ENCODE measurements at regions not wholly inside any gene's neighbourhood (a gene's known extent, or its start where the extent isn't known, plus 50 kb on each side); places are given as distances from the start of the nearest gene placed in this dataset.
"Not testable (repeated sequence)": the region's sequence is repeated elsewhere in the genome, so short reads cannot be mapped to it uniquely, and the experiment has no call there.

DNA sequence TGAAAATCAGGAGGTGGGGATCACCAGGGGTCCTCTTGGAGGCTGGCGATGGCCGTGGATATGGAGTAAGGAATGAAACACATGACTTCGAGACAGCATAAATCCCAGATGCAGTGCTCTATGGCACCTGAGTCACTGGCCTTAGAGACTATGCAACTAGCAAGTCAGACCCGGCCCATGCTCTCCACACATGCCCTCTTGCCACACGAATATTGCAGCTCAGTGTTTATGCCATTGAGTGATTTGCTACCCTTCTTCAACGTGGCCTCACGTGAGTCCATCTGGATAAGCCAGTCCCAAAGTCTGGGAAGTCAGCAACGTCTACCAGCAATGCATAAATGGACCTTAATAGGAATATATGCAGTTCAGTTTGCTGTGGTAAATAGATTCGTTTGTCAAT is 466.3 kb downstream of the CD83 start:
- intact Hi-C loops (cut with micrococcal nuclease) = no loop called here

GRCh38 chr6:14584450-14584849 is 466.9 kb downstream of the CD83 start:
- intact Hi-C loops (cut with micrococcal nuclease) = no loop called here

DNA sequence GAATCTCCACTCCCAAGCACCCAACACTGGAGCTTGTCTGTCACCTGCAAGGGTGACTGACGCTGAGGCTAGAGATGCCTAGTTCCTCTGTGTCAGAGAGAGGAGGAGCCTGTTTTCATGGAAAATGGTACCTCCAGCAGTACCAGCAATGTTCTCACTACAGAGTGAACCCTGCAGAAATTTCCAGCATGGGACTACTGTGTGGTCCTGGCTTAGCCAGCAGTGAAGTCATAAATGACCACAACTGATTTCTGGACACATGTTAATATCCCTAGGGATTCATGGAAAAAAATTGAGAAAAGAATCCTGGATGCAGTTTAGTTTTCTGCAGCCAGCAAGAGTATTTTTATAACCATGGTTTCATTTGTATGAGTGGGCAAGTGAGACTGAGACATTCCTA is 468.1 kb downstream of the CD83 start:
- intact Hi-C loops (cut with micrococcal nuclease) = no loop called here

DNA sequence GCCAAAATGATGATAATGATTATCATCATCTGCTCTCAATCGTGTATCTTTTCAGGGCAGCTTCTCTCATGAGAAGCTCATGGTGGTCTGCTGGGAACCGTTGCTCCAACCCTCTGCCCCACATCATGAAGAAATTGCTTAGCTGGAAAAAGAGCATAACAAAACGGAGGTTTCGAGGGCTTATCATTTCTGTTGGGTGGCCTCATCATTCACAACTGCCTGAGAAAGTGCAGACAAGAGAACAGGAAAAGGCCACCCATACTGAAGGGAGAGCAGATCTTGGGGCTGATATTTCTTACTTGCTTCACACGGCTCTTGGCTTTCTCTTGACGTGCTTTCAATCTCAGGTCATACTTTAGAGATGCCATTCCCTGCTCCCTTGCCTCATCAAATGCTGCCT is 471.6 kb downstream of the CD83 start:
- intact Hi-C loops (cut with micrococcal nuclease) = no loop called here

DNA sequence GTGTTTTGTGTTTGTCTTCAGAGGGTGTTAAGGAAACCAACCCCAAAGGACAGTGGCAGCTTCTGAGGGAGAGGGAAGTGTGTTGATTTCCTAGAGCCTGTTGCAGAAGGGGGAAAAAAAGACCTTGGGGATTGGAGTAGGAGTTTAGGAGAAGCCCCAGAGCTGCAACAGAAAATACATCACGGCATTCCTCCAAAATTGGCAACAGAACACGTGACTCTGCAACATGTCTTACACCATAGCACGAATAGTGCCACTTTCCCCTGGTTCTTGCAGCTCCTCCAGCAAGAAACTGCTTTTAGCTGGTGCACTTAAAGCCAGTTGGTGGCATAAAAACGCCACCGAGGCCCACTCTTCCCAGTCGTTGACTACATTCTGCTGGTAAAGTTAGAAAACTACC is 473.0 kb downstream of the CD83 start:
- intact Hi-C loops (cut with micrococcal nuclease) = no loop called here

DNA sequence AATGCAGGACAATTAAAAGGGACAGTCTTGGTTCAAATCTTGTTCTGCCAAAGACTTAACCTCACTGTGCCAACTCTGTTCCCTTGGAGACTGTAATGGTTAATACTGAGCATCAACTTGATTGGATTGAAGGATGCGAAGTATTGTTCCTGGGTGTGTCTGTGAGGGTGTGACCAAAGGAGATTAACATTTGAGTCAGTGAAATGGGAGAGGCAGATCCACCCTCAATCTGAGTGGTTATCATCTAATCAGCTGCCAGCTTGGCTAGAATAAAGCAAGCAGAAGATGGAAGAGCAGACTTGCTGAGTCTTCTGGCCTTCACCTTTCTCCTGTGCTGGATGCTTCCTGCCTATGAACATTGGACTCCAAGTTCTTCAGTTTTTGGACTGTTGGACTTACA is 474.4 kb downstream of the CD83 start:
- intact Hi-C loops (cut with micrococcal nuclease) = no loop called here

DNA sequence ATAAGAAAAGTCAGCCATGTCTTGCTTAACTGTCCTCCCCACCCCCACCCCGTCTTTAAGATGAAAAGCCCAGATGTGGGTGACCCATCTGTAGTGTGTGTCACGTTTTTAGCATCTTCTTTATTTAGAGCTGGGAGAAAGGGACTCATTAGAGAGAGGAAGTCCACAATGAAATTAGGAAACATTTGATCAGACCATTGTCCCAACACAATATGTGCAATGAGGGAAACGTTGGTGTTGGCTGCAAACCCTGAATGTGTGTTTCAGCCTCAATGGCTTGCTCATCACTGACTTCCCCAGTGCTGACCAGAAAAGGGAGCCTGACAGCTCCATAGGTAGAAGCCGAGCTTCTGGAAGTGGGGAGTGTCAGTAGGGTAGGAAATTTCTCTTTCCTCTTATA is 475.7 kb downstream of the CD83 start:
- intact Hi-C loops (cut with micrococcal nuclease) = no loop called here

DNA sequence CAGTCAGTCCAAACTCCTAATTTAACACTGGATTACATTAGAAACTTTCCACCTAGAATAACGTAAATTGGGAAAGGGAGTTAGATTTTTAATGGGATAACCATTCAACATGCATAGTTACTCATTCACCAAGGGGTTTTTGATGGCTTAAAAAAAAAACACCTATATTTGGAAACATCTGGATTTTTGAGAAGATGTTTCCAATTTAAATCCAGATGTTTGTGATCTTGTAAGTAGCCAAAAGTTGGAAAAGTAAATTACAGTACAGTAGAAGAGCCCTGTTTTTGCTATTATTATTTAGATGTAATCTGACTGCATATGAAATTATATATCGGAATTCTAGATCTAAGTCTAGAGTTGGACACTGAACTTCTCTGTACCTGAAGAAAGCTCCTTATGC is 478.2 kb downstream of the CD83 start:
- intact Hi-C loops (cut with micrococcal nuclease) = no loop called here

GRCh38 chr6:14596410-14596809 is 478.8 kb downstream of the CD83 start:
- intact Hi-C loops (cut with micrococcal nuclease) = no loop called here

DNA sequence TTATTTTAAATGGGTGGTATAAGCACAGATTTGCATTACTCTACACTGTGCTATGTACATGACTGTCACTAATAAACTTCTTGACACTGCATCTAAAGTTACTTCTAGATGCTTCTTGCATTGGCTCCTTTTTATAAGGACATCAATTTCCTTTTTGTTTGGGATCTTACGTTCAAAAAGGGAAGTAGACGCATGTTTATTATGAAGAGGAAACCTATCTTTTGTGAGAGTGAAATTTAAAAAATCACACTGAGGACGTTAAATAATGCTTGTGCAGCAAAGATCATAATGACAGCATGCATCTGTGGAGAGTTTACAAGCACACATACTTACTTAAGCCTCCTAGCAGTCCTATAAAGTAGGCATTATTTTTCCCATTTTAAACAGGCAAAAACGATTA is 479.5 kb downstream of the CD83 start:
- intact Hi-C loops (cut with micrococcal nuclease) = no loop called here

- intact Hi-C loops (cut with micrococcal nuclease) = no loop called here
Observed at GRCh38 chr6:14598017-14598864, 480.7 kb downstream of the CD83 start.

- intact Hi-C loops (cut with micrococcal nuclease) = not testable (repeated sequence)
Observed at GRCh38 chr6:14600306-14600705, 482.7 kb downstream of the CD83 start.

GRCh38 chr6:14601490-14601889 is 483.9 kb downstream of the CD83 start:
- intact Hi-C loops (cut with micrococcal nuclease) = no loop called here

DNA sequence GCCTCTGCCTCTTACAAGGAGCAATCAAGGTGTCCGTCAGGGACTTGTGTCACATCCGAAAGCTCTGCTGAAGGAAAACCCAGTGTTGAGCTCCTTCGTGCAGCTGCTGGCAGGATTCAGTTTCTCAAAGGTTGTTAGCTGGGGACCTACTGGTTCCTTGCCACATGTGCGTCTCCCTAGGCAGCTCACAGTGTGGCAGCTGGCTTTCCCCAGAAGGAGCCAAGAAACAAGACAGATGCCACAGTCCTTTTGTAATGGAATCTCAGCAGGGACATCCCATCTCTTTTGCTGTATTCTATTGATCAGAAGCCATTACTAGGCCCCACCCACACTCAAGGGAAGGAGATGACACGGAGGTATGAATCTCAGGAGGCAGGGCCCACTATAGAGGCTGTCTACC is 488.8 kb downstream of the CD83 start:
- intact Hi-C loops (cut with micrococcal nuclease) = no loop called here

GRCh38 chr6:14610141-14610540 is 492.6 kb downstream of the CD83 start:
- intact Hi-C loops (cut with micrococcal nuclease) = loop anchor here (5.0 kb wide), 1 partner anchor 1383 kb away; no protein-coding TSS in a partner anchor

DNA sequence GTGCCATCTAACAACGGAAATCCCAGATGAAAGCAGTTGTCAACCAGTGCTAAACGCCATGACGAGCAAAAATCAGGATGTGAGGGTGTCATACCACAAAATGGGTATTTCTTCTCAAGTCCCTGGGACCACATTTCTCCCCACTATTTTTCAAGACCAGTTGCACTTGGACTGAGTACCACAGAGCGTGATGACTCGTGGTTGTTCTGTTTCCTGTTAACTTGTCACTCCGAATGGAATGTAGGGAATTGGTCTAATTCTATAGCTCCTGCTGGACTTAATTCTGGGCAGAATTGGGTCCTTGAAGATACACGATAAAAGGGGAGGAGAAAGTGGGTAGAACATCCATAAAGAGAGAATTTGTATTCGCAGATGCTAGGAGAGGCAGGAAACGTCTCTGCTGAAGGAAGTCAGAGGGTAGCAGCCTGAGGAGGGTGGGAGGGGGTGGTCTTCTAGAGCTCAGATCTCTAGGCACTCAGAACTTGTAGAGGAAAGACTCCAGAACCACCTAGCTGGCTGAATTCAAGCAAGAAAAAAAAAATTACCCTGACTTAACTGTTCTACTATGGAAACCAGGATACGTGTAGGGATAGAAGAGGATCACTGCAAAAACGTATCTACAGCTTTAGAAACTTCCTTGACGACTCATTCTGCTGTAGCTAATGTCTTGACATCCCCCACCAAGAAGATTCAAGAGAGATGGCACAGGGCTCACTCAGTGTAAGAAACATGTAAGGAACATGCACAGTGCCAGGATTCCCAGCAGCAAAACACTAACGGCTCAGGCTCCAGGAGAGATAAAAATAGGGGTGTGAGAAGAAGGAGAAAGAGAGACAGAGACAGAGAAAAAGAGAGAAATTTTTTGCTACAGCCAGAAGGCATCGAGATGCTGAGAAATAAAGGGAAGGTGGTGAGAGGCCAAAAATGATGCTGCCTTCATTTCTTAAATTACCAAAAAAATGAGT is 494.7 kb downstream of the CD83 start:
- intact Hi-C loops (cut with micrococcal nuclease) = loop anchor here (5.0 kb wide), 1 partner anchor 1385 kb away; no protein-coding TSS in a partner anchor

DNA sequence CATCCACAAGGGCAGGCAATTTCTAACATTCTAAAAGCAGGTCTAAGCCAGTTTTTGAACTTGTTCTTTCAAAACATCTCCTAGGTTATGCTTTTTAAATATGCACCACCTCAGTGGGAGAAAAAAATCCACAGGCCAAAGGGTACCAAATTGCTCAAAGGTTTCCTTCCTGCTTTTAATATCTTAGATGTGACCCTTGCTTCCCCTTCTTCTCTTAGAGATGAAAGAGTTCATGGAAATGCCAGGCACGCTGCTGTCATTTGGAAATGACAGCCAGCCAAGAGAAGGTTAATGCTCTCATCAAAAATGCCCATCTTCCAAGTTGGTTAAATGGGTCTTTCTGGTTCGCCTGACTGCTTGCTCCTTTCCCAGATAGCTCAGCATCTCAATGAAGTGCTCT is 497.1 kb downstream of the CD83 start:
- intact Hi-C loops (cut with micrococcal nuclease) = loop anchor here (5.0 kb wide), 1 partner anchor 1387 kb away; no protein-coding TSS in a partner anchor

DNA sequence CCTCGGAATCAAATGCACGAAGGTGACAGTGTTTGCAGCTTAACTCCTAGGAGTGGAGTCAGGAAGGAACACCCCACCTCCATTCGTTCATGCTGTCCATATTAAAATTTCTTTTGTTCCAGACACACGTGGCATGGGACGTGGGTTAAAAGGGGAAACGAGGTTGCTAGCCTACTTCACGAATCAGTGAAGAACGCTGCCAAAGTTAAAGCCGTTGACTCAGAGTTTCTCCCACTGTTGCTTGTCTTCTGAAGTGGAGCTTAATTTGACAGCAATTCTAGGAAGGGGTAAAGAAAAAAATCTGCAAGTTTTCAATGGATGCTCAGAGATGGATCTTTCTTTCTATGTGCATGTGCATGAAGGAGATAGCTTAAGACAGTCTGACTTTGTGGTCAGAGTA is 499.1 kb downstream of the CD83 start:
- intact Hi-C loops (cut with micrococcal nuclease) = no loop called here

GRCh38 chr6:14618759-14619418 is 501.3 kb downstream of the CD83 start:
- intact Hi-C loops (cut with micrococcal nuclease) = no loop called here

- intact Hi-C loops (cut with micrococcal nuclease) = no loop called here
Observed at GRCh38 chr6:14619419-14619781, 501.8 kb downstream of the CD83 start.

DNA sequence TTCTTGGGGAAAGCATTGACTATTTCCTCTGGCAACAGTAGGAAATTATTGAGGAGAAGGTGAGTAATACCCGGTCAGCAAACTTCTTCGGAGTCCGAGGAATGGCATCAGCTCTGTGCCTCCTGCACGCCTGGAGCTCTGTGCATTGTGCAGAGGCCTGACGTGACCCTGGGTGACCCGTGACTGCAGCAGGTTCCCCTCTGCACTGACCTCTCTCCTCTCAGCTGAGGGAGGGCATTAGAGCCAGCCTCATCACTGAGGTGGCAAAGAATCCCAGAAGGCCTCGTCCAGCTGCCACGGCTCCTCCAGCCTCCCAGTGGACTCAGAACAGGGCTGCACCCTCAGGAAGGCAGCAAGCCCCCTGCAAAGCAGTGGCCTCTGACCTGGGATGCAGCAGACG is 502.9 kb downstream of the CD83 start:
- intact Hi-C loops (cut with micrococcal nuclease) = no loop called here

DNA sequence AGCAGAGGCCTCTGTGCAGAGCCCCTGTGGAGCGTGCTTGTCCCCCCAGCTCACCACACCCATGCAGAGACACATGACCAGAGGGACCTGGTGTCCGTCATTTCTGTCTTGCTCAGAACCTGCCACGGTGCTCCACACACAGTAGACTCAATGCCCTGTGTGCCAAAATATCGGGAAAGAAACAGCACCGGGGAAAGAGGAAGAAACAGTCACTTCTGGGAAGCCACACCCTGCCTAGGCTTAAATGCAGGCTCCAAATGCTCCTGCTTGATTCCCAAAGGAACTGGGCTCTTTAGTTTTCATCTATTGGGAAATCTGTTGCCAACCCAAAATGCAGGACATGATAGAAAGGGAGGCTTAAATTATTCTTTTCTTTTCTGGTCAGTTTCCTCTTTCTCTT is 503.9 kb downstream of the CD83 start:
- intact Hi-C loops (cut with micrococcal nuclease) = no loop called here

Data from T-helper 1 cell treated with Interleukin-12 subunit alpha and Interleukin-12 subunit beta and Interleukin-4 antibody, amounts not matched to agents 30 ng/mL and 1 ng/mL, for 36 hours (primary cell).